Progenitor cell of endocrine pancreas (in vitro differentiated cells): ENCODE measurements at regions not wholly inside any gene's neighbourhood (a gene's known extent, or its start where the extent isn't known, plus 50 kb on each side); places are given as distances from the start of the nearest gene placed in this dataset.

ENCODE experiments used
- DNase-seq: peaks from one replicate; pipeline ENCODE4 v3.0.0; 2021; ENCODE audit warnings: low spot score; ENCODE audit not compliant: unreplicated experiment
- H3K27ac Mint-ChIP-seq: 2 replicates; pipeline ENCODE4 v1.8.0; 2021; ENCODE audit warnings: mild to moderate bottlenecking, moderate library complexity, mixed read lengths
- H3K27me3 Mint-ChIP-seq: 2 replicates; pipeline ENCODE4 v1.8.0; 2021; ENCODE audit warnings: mixed read lengths
- H3K36me3 Mint-ChIP-seq: 2 replicates; pipeline ENCODE4 v1.8.0; 2022; ENCODE audit warnings: mixed read lengths; ENCODE audit not compliant: insufficient read depth
- H3K4me1 Mint-ChIP-seq: 2 replicates; pipeline ENCODE4 v1.8.0; 2021; ENCODE audit warnings: low read depth, mixed read lengths
- H3K4me3 Mint-ChIP-seq: 2 replicates; pipeline ENCODE4 v1.8.0; 2021; ENCODE audit warnings: low read depth, mild to moderate bottlenecking, moderate library complexity, mixed read lengths
- H3K9me3 Mint-ChIP-seq: 2 replicates; pipeline ENCODE4 v1.8.0; 2021; ENCODE audit warnings: low read depth, mixed read lengths
- TF ChIP-seq, protein P1 (sequence below): fragments of 200-600 bp; sonication (generic); IDR thresholded peaks from one replicate; pipeline ENCODE4 v1.5.0; 2021; ENCODE audit warnings: antibody characterized with exemption, mild to moderate bottlenecking; ENCODE audit not compliant: unreplicated experiment

- TF ChIP-seq, protein P1, sequence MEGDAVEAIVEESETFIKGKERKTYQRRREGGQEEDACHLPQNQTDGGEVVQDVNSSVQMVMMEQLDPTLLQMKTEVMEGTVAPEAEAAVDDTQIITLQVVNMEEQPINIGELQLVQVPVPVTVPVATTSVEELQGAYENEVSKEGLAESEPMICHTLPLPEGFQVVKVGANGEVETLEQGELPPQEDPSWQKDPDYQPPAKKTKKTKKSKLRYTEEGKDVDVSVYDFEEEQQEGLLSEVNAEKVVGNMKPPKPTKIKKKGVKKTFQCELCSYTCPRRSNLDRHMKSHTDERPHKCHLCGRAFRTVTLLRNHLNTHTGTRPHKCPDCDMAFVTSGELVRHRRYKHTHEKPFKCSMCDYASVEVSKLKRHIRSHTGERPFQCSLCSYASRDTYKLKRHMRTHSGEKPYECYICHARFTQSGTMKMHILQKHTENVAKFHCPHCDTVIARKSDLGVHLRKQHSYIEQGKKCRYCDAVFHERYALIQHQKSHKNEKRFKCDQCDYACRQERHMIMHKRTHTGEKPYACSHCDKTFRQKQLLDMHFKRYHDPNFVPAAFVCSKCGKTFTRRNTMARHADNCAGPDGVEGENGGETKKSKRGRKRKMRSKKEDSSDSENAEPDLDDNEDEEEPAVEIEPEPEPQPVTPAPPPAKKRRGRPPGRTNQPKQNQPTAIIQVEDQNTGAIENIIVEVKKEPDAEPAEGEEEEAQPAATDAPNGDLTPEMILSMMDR: no peak
- no peak for DNase-seq
- peaks cover 10% of the 10 kb centered on the region for H3K4me1 Mint-ChIP-seq
- peaks cover 23% of the 10 kb centered on the region for H3K9me3 Mint-ChIP-seq
- peaks cover 17% of the 10 kb centered on the region for H3K36me3 Mint-ChIP-seq
- no peak overlapping the region for H3K4me3 Mint-ChIP-seq
- H3K27me3 Mint-ChIP-seq: no peaks in the 10 kb centered on the region
- H3K27ac Mint-ChIP-seq: no peak overlapping the region
Measured at GRCh38 chr18:41899535-41899934, 55.5 kb upstream of the PIK3C3 start.

DNA sequence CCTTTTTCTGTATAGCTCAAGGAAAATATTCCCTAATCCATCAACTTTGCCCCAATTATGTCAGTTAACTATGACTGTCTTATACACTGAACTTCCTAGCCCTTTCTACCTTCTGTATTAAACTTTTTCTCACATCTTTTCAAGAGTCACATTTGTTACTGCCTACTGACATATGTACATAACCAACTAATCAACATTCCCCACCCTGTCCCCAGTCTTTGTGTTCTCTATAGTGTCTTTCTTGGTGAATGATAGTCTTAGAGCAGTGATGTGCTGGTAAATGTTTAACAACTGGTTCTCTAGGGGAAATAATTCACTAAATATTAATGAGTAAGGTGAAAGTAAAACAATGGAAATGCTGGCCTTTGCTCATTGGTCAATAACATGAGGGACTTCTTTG lies 61.6 kb upstream of the PIK3C3 start:
- H3K4me3 Mint-ChIP-seq: no peak overlapping the region
- DNase-seq: no peak
- peaks cover 22% of the 10 kb centered on the region for H3K36me3 Mint-ChIP-seq
- H3K27me3 Mint-ChIP-seq: no peaks in the 10 kb centered on the region
- H3K4me1 Mint-ChIP-seq: peaks cover 18% of the 10 kb centered on the region
- H3K27ac Mint-ChIP-seq: peak overlapping the region; percentile 53
- peaks cover 21% of the 10 kb centered on the region for H3K9me3 Mint-ChIP-seq
- TF ChIP-seq, protein P1: no peak

DNA sequence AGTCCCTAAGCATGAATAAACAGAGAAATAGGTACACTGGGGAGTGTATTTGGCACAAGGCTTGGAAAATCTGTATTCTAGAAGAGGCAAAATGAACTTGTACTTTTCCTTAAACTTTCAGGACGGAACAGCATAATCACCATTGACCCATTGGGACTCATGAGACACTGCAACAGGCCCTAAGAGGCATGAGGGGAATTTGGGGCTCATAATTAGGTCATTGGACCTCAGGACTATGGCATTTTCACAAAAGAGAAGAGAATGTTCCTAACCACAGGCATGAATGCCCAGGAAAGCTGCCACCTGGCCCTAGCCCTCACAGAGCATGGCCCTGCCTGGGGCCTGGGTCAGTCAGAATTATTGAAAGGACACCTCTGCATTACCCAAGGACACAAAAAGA lies 67.9 kb upstream of the PIK3C3 start:
- TF ChIP-seq, protein P1: no peak

DNA sequence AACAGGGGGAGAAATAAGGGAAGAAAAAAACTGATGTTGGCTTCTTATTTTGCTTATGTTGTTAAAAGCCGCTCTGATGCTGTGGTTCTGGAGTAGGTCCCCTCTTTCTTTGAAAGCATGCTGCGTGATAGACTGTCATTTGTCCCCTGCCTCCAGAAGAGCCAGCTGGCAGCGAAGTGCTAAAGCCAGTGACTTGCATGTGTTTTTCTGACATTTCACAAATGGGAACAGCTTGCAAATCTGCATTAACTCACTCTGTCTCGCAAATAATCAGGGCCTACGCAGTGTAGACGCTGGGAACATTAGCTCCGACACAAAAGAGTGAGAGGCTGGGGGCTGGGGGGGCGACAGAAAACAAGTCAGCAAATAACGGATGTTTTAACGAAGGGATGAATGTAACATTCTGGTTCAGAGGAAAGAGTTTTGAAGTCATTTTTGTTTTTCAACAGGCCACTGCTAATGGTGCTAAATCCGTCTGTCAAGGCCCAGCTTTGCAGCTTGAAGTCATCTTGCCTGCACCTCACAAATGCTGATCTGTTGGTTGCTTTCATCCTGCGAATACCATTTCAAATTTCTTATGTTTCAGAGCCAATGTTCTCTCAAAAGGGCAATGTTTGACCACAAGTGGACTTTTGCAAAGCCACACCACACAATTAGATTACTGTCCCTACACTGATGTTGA lies 68.8 kb upstream of the PIK3C3 start:
- TF ChIP-seq, protein P1: no peak
- DNase-seq: no peak
- Mint-ChIP-seq H3K9me3 (no peaks in the 10 kb centered on the region), H3K4me3 (no peak overlapping the region), H3K4me1 (peaks cover 27% of the 10 kb centered on the region), H3K27me3 (no peaks in the 10 kb centered on the region), H3K36me3 (peaks cover 2% of the 10 kb centered on the region), H3K27ac (no peak overlapping the region)

More for the DNA sequence above, 67.9 kb upstream of the PIK3C3 start:
- Mint-ChIP-seq H3K4me3 (no peak overlapping the region), H3K27ac (no peak overlapping the region), H3K27me3 (no peaks in the 10 kb centered on the region), H3K36me3 (peaks cover 4% of the 10 kb centered on the region), H3K9me3 (no peaks in the 10 kb centered on the region), H3K4me1 (peaks cover 27% of the 10 kb centered on the region)
- no peak for DNase-seq

GRCh38 chr18:41881285-41881684 lies 73.7 kb upstream of the PIK3C3 start:
- Mint-ChIP-seq H3K9me3 (no peaks in the 10 kb centered on the region), H3K4me1 (peaks cover 3% of the 10 kb centered on the region), H3K36me3 (no peaks in the 10 kb centered on the region), H3K27ac (no peak overlapping the region), H3K27me3 (no peaks in the 10 kb centered on the region), H3K4me3 (no peak overlapping the region)
- TF ChIP-seq, protein P1: no peak
- DNase-seq: no peak
